HG03196 (cell line): ENCODE measurements at regions not wholly inside any gene's neighbourhood (a gene's known extent, or its start where the extent isn't known, plus 50 kb on each side); places are given as distances from the start of the nearest gene placed in this dataset.
A peak's percentile ranks its signal among the peaks of the same experiment; 100 is the strongest.

Experiments
- ATAC-seq: cut with Tn5 transposase; IDR thresholded peaks from one replicate; pipeline ENCODE4 v1.9.1; 2021; ENCODE audit not compliant: unreplicated experiment

- ATAC-seq: peak; percentile 98
These were observed 350.0 kb upstream of the ARGLU1 start for GRCh38 chr13:106917673-106918556.

DNA sequence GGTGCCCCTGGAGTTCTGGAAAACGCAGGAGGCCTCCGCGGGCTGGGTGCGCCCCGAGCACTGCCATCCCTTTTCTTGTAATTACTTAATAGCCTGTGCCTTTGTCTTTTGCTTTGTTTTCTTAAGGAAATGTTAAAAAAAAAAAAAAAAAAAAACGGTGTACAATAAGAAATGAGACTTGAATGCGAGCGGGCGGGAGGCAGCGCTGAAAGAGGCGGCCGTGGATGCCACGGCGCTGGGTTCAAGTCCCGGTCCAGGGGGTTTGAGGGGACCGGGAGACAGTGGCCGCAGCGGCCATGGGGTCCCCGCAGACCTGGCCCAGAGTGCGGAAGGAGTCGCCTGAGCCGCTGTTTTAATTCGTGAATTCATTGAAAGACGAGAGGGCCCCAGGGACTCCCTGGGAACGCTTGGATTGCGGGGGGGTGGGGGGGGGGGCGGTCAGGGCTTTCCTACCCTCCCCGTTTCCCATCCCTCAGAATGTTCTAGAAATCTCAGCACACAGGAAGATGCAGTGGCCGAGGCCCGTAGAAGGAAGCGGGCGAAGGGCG lies 349.2 kb upstream of the ARGLU1 start:
- ATAC-seq: no peak

GRCh38 chr13:106916329-106916976 lies 348.5 kb upstream of the ARGLU1 start:
- ATAC-seq: no peak

DNA sequence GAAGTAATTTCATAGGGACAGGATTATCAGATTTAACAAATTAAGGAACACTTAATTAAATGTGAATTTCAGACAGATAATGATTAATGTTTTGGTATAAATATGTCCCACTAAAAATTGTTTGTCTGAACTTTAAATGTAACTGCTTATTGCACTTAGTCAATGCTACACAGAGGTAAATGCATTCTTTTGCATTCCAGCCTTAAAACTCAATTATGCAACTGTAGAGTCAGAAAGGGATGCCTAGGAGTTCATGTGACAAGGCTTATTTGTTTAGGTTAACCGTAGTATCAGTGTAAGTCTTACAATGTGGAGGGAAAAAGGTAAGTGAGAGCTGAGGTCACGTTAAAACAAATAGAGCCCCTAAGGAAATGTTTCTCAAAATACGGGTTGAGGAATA lies 347.2 kb upstream of the ARGLU1 start:
- ATAC-seq: no peak

DNA sequence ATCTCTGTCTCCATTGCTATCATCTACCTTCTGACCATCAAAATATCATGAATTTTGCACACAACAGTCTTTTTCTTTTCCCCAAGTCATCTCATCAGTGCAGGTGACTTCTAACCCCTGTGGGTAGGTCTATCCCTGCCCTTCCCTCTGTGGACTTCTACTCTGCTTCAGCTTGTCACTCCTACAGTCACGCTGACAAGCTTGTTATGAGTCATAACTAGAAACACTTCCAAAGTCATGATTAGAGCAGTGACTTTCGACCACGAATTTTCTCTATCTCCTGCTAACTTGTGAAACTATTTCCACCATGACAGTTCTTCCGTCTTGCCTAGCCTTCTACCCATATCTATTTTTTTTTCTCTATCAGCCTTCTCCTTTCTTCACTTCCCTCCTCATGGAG lies 343.7 kb upstream of the ARGLU1 start:
- ATAC-seq: no peak

GRCh38 chr13:106911020-106911419 lies 343.1 kb upstream of the ARGLU1 start:
- no peak for ATAC-seq

DNA sequence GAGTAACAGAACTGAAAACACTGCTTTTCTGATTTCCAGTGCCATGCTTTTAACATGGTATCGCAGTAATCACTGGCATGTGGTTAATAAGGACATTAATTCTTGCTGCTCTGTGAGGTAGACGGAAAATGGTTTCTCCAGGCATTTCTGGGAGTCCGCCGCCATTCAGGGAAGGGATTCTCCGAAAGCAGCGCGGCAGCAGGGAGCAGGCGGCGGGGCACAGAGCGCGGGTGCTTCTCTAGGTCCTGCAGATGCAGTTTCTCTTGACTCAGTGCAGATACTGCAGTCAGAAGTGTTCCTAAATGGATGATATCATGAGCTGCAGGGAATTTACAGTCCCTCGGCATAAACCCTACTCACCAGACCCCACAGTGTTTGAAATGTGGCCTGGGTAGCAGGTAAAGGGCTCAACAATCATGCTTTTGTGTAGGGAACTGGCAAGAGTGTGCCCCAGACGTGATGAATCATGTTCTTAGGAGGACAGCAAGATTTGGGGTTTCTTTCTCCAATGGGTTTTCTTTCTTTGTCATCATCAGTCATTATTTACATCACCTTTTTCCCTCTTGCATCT lies 338.6 kb upstream of the ARGLU1 start:
- no peak for ATAC-seq

- ATAC-seq: no peak
These were observed 337.6 kb upstream of the ARGLU1 start for GRCh38 chr13:106905380-106906162.

GRCh38 chr13:106899442-106899841 lies 331.5 kb upstream of the ARGLU1 start:
- ATAC-seq: no peak

DNA sequence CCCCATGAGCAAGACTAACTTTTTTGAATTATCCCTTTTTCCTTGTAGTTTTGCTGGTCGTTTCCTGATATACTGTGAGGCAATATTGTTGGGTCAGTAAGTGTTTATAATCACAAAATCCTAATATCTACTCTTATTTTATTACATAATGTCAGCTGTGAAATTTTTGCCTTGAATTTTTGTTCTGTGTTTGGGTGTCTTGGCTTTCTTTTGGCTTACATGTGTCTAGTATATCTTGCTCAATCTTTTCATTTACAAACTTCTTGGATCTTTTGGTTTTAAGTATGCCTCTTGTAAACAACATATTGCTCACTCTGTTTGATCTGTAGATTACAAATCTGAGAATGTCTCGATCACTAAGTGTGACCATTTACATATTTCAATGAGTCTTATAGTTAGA lies 330.3 kb upstream of the ARGLU1 start:
- ATAC-seq: no peak

DNA sequence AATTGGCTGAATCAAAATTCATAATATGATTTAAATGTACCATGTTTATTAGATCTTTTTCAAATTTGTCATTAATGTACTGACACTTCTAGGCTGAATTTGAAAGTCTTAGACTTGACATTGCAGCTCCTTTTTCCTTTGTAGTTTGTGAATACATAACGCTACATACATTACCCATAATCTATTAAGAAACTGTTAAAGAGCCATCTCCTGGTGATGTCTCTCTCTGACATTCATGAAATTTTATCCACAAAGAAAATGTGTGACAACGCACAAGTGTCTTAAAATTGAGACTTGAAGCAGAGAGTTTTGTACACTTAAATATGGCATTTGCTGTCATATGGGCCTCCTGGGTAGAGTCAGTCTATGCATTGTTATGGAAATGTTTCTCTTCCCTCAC lies 320.2 kb upstream of the ARGLU1 start:
- ATAC-seq: no peak

DNA sequence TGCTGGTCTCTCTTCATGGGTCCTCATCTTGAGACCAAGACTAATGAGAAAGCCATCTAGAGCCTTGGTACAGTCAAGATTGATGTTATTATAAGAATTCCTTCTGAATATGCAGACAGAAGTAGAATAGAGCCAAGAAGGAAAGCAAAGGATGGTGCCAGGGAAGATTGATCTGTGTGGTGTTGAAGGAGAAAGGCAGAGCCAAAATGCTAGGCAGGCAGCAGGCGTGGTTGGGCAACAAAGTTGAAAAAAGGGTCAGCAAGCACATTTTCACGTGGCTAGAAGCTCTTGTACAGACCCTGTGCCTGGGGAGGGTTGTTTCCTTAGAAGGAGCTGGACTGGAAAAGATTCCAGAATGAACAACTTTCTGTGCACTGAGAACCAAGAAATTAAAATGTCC lies 319.7 kb upstream of the ARGLU1 start:
- ATAC-seq: no peak

DNA sequence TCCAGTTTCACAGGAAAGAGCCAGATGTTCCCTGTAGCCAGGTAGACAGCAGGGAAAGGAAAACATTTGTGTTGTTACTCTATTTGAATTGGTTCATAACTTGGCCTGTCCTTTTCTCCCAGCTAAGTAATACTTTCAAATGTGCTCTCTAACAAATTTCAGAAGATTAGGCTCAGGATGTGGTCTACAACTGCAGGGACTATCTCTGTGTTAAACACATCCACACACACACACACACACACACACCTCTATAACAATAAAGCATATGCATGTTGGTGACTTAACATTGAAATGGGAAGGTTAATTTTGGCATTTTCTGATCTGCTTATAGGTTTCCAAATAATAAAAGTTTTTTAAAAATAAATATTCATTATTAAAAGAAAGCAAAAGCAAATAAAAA lies 316.0 kb upstream of the ARGLU1 start:
- no peak for ATAC-seq

GRCh38 chr13:106882246-106882645 lies 314.3 kb upstream of the ARGLU1 start:
- no peak for ATAC-seq

GRCh38 chr13:106879806-106880205 lies 311.9 kb upstream of the ARGLU1 start:
- ATAC-seq: no peak

DNA sequence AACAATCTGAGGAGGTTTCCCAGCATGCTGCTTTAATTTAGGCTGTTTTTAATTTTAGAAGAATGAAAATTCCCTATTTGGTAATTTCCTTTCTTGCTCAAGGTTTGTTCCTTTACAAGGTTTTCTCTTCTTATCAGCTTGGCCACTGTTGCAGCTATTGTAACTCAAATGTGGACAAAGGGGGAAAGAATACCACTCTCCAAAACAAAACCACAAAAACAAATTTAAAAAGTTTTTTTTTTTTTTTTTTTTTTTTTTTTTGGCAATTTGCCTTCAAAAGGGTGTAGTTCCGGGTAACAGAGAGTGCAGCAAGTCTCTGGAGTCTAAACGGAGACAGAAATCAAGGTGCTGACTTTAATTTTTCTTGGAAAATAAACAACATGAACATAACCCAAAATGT lies 306.4 kb upstream of the ARGLU1 start:
- no peak for ATAC-seq

GRCh38 chr13:106873810-106874209 lies 305.9 kb upstream of the ARGLU1 start:
- ATAC-seq: no peak

DNA sequence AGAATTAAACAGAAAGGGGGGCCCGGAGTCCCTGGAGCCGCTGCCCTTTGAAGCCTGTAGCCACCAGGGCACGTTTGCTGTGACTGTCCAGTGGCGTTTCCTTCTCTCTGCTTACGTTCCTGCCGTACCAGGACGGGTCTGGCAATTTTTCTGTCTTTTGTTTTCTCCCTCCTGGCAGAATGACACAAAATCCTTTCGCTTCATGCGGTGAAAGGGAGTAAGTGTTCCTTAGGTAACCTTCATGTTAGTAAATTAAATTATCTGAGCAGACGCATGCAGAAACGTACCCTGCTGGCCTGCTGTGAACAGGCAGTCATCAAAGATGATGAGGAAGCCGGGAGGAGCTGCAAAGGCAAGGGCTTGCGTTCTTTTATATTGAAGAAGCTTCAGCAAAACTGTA lies 299.3 kb upstream of the ARGLU1 start:
- ATAC-seq: no peak

DNA sequence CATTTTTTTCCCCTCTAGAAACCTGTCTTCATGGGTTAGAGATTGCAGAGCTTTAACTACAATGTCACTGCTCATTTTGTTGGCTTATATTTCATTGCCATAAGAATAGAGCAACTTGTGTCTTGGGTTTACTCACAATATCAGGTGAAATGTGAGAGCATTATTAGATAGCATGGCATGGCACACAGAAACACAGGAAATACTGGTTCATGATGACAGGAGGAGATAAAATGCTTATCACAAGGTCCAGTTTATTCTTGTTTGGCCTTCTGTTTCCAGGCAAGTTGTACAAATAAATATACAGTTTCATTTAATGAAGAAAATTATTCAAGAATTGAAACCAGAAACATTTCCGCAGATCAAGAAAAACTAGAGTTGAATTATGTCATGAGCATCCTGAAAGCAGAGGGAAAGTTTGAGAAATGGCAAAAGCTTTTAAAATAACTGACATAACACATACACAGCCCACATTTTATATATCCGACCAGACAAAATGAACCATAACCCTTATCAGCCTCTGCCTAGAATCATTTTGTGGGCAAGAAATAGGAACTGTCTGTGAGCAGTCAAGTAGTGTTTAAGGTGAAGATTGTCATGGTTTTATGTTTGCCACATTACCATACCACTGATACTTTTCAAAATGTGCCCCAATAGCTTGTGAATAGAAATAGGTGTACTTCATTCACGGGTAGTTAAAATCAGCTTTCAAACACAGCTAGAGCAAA lies 297.9 kb upstream of the ARGLU1 start:
- no peak for ATAC-seq

DNA sequence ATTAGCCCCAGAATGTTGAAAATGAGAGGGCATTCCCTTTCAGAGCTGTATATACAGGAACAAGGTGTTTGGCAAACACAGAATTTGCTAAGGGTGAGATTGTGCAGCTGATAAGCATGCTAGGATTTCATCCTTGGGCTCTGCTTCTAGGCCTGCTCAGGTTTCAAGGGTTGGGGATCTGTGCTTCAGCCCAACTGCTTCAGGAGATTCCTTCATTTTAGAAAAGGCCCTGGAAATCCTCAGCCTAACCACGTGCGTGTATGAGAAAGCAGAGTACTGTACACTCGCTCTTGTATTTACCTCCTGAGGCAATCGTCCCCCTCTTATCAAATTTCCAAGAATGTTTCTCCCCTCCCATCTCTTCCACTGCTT lies 291.6 kb upstream of the ARGLU1 start:
- no peak for ATAC-seq
